ENCODE measurements at regions not wholly inside any gene's neighbourhood (a gene's known extent, or its start where the extent isn't known, plus 50 kb on each side); places are given as distances from the start of the nearest gene placed in this dataset.

DNA sequence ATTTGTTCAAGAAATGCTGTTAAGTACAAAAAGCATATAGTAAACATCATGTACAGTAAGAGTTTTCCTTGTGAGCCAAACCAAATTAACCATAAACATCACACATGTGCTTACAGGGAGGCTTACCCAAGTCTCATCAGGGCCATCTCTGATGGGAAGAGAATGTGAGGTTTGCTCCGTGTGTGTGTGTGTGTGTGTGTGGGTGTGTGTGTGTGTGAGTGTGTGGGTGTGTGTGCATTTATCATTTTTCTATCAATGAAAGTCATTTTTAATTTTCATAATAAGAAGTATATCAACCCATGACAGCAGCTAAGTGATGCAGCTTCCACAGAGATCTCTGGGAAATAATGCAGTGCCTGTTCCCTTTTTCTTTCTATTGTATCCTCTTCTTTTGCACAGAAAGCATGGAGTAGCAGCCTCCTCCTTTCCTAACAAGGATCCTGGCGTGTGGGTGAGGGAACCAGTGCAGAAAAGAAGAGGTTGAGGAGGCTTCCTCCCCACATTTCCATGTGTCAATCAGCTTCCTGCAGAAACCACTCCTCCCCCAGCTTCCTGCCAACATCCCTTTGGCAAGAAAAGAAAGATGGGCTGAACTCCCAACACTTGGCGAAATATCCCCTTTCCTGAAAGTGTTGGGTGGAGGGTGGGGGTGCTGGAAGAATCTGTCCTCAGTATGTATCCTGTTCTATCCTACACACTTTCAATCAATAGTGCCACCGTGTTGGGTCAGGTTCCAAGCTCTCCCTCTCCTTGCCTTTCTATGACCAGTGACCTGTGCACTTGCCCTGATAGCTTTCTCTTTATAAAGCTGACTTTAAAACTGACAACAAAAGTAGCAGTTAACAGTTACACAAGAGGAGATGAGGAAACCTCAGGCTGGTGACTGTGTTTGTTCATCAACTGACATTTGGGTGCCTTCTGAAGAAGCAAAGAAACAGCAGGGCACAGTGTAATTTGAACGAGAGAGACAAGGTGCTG is 251.8 kb upstream of the CITED2 start:
- DNase-seq: no peak

DNA sequence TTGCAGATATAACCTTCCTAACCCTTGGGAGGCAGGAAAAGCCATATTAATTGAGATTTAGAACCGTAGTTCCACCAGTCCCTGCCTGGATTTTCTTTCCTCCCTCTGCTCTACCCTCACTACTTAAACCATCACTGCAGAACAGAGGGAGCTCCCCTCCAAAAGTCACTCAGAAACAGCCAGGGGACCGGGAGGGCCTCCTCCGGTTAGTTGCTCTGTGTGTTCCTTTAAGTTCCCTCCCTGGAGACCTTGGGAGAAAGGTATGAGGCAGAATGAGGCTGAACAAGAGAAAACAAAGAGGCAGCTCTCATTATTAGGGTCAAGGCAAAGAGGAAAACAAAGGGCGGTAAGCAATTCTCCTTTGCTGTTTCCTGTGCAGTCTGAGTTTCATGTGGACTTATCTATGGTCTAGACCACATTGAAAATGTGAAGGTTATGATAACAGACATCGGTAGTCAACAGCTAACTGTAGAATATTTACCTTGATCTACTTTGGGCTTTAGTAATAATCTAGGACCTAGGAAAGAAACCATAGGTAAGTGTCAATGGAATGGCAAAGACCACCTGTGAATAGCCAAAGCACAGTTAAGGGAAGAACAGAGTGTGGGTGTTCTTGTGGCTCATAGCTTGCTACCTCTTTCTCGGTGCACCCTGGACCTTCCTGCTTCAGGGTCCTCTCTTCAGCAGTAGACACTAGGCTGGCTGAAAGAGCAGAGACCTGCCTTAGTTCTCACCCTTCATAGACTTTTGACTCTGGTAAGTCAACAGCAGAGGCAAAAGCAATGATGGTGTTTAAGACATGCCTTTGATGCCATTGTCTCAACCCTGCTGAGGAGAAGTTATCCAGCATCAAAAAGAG is 250.9 kb upstream of the CITED2 start:
- no peak for DNase-seq

DNA sequence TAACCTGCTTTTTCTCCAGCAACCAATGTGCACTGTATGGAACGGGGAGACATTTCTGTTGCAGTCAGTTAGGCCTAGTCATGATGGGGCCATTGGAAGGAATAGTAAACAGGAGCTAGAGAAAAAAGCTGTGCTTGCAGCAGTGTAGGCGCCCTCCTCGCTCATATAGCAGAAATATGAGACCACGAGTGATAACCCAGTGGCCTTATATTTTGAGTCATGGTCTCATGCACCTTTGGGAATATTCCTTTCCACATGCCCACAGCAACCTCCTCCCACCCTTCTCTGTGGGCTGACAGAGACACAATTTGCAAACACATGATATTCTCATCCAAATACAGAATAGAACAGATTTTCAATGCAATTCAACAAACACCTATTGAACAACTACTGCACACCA is 248.9 kb upstream of the CITED2 start:
- no peak for DNase-seq

DNA sequence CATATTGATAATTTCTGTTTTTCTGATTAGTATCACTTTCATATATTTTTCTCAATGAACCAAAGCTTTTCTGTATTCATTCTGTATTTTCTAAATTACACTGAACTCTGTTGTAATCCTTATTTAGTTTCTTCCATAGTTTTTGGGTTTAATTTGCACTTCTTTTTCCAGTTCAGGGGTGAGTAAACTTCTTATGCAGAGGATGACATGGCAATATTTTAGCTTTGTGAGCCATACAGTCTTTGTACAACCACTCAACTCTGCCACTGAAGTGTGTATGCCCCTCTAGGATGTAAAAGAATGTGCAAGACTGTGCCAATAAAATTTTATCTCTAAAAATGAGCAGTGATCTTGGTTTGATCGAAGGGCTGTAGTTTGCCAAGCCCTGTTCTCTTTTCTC is 239.0 kb upstream of the CITED2 start:
- DNase-seq: no peak

DNA sequence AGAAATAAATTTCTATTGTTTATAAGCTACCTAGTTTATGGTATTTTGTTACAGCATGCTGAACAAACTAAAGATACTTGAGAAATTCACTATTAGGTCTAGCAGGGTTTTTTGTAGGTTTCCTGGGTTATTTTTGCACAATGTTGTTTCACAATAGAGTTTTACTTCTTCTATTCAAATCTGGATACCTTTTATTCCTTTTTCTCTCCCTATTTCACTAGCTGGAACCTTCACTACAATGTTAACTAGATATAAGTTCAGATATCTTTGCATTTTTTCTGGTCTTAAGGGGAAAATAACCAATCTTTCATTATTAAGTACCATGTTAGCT is 237.7 kb upstream of the CITED2 start:
- no peak for DNase-seq

DNA sequence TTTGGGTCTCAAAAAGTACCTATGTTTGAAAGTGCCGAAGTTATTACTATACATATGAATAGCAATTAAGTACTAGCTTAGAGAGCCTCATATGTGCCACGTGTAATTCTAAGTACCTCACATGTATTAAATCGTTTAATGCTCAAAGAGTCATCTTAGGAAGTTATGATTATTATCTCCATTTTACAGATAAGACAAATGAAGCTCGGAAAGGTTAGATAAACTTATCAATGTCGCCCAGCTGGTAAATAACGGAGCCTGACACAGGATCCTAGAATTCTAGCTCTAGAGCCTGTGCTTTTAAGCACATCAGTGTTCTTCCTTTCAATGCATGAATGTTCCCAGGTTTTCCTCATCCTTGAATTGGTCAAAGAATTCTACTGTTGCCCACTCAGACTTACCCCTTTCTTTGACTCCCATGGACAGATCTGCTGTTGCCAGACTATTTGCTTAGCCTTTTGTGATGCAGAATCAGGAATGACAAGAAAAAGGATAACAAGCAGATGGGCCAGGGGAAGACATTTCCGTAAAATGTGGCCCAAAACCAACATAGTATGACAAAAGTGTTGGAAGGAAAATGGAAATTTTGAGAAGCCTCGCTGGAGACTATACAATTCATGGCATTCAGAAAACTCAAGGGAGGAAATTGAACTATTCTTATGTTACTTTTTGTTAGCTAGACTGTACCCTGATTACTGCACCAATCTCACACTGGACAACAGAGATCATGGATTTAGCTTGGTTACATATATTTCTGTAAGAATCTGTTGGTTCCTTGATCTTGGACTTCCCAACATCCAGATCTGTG is 237.1 kb upstream of the CITED2 start:
- no peak for DNase-seq

DNA sequence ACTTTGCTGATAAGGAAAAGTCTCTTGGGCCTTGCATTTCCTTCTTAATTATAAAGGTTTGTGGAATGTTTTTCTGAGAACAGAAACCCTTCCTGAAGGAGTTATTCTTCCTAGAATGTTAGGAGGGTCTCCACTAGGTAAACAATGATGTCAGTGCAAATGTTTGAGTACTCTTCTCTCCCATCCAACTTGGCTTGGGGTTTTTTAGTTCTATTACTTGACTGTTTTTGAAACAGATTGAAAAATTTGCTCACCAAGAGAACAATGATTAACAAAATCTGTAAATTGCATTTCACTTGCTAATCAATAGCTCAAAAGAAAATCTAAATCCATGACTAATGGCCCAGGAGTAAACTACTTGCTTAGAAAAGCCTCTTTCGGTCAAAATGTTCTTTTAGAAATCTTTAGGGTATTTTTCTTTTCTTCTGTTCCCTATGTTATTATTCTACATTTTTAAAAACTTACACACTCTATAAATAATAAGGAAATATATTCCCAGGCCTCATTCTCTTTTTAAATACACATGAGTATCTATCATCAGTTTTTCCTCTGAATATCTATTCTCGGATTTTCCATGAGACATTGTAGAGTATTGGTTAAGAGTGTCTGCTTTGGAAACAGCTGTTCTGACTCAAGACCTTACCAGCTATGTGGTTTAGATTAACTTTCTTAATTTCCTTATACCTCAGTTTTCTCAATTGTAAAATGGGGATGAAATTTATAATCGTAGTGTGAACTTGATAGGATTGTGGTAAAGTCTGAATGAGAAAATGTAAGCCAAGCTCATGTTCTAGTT is 234.2 kb upstream of the CITED2 start:
- DNase-seq: no peak

DNA sequence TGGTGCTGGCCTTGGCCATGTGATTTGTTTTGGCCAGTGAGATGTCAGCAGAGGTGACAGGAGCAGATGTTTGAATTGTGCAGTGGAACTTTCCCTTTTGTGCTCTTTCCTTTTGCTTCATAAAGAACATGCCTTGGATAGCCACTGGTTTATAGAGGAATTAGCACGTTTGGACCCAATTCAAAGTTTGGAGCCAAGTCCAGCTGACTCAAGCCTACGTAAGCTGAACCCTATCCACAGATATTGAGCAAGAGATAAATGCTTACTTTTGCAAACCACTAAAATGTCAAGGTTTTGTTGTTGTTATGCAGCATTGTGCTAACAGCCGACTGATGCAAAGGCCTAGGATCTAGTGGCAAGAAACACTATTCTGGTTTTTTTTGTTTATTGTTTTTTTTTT is 230.9 kb upstream of the CITED2 start:
- no peak for DNase-seq

DNA sequence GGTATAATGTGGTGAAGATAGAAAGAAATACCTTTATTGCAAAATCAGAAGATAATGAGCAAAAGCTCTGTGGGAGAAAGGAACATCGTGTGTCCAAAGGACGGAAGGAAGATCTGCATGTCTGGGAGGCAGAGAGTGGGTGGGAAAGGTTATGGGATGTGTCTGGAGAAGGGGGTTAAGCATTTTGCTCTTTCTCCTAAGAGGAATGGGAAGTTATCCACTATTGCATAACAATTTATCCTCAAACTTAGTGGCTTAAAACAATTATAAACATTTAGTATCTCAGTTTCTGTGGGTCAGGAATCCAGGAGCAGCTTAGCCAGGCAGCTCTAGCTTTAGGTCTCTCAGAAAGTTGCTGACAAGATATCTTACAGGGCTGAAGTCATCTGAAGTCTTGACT is 229.1 kb upstream of the CITED2 start:
- DNase-seq: no peak

DNA sequence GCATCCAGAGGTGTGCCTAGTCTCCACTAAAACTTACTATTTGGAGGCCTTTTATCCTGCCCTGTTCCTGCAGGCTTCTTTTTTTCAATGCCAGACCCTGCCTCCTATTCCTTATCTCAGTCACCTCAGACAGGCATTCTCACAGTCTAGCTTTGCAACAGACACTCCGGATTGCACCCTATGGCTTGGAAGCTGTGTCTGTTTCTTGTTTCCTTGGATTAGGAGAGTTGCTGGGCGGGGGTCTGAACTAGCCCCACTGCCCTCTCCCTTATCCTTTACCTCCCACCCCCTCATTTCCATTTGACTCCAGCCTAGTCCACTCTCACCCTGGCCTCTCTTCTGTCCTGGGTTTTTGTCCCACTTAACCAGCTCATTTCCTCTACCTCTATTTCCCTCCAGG is 228.1 kb upstream of the CITED2 start:
- no peak for DNase-seq

DNA sequence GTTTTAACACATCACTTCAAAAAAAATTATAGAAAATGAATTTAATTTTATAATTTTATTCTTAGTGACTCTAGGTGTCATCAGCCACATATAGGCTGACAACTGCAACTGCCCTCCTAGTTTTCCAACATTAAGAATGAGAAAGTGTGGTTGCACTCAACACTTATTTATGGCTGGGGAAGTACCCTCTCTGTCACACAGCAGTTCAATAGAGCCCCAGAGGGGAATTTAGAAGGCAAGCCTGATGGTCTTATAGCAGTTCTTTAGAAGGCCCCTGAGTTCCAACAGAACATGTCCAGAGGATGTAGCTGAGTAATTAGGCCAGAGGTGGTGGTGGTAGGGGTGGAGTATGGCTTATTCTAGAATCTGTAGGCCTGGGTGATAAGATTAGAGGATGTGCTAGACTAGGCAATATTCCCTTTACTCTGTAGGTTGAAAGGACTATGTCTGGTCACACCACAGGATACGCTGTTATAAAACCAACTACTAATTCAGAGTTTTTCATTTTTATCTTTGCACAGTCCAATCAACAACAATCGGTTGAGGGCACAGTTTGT is 226.5 kb upstream of the CITED2 start:
- no peak for DNase-seq

DNA sequence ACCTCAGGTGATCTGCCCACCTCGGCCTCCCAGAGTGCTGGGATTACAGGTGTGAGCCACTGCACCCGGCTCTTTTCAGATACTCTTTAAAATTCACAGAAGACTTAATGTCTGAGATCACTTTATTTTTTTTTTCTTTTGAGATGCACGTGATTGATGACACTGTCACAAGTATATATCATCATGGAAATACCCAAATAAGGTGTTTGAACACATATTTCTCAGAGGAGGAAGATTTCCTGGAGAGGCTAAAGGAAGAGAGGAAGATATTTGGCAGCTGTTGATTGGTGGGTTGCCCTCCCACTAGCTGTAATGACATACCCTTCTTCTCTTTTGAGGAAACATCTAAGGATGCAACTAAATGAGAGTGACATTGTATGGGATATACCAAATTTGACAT is 225.9 kb upstream of the CITED2 start:
- no peak for DNase-seq

DNA sequence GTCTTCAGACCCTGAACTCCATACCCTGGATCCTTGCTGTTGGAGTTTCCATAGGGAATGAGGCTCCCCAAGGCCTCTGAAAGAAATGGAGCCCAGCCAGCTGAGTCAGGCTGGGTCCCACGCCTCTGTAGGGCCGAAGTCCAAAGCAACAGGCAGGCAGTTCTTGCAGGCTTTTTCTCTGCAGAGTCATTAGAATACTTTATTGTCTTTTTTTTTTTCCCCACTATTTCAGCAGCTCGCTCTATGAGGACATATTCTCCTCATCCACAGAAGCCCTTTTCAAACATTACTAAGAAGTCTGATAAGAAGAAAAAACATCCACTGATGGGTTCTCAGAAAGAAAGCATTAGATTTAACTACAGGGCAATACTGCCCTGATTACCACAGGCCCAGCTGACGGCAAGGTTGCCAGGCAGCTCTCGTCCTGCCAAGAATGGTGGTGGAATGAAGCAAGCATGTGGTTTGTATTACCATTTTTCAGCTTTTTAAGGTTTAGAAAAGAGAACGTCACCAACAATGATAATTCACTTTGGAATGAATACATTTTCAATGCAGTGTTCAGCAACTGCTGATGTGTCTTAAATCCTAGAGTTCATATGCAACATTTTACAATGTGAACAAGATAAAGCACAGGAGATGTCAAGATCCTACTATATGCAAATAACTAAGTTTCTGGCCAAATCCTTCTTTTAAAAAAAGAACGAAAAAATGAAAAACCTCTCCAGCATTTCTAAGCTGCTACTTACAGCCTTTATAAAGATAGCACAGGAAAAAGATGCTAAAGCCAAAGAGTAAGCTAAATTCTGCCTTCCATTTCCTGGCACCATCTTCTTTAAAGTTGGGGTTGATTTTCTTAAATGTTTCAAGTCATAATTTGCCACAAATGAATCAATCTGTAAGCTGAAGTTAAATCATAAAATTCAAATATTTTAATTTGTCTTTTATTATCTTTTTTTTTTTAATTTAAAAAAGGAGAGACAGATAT is 223.6 kb upstream of the CITED2 start:
- no peak for DNase-seq

DNA sequence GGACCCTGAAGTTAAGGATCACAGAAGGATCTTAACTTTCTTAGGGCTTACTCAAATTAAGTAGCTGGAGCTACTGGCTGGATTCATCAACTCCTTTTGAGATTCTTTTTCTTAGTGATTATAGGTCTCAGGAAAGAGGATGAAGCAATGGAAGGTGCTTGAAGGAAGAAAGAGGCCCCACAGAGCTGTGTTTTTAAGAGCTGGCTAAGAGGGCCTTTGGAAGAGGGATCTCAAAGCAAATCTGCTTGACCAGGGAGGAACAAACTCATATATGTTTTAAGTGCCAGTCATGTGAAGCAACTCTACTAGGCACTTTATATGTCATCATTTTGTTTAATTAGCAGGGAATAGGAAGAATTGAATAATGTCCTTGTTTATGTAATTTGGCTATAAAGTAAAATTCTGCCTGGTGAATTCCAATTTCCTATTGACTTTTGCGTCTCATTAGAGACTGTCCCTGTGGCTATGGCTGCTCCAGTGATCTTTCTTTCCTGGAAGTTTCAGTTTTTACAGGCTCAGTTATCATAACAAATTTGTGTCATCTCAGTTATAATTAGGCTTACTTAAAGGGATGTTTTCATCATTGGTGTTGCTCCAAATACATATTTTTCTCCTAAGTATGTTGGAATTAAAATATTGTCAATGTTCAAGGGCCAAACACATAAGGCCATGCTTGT is 222.8 kb upstream of the CITED2 start:
- no peak for DNase-seq

DNA sequence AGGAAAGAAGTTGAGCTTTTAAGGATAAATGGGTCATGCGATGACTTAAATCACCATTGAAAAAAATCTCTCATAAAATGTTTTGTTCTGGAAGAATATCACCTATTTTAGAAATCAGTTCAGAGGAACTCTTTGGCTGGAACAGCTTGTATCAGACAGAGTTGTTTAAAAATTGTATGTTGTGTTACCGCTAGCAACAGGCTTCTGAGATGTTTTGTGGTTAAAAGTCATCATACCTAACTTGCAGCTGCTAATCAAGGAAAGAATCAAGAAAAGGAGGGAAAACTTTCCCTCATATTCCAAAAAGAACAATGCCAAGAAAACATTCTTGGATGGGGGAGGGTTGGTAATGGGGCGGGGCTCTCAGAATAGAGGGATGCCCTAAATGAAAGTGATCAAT is 220.7 kb upstream of the CITED2 start:
- no peak for DNase-seq

DNA sequence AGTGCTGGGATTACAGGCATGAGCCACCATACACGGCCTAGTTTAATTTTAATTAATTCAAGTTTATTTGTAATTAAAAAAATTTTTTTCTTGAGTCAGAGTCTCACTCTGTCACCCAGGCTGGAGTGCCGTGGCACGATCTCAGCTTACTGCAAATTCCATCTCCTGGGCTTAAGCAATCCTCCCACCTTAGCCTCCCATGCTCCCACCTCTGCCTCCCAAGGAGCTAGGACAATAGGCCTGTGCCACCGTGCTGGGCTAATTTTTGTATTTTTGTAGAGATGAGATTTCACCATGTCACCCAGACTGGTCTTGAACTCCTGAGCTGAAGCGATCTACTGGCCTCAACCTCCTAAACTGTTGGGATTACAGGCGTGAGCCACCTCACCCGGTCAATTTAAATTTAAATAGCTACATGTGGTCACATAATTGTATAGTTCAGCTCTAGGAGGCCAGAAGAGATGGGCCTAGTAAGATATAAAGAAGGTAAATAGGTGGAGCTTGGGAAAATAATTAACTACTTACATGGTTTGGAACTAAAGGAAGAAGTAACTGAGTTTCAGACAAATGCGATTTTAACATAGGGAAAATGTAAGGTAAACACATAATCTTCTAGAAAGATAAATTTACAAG is 220.0 kb upstream of the CITED2 start:
- no peak for DNase-seq

DNA sequence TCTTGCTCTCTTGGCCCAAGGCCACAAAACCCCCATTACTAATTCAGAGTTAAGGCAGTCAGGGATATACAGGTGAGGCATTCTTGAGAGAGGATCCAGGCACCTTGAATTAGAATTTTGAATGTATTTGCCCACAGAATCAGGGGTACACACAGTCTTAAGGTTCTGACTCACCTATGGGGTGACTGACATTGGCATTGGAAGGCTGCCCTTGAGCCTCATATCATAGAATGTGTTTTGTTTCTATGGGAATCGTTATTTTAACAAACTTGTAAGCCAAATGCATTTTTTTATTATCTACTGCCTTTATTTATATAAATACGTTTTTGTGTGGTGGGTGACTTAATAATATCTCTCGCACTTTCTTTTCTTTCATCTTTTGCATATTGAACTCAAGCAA is 218.6 kb upstream of the CITED2 start:
- DNase-seq: no peak

DNA sequence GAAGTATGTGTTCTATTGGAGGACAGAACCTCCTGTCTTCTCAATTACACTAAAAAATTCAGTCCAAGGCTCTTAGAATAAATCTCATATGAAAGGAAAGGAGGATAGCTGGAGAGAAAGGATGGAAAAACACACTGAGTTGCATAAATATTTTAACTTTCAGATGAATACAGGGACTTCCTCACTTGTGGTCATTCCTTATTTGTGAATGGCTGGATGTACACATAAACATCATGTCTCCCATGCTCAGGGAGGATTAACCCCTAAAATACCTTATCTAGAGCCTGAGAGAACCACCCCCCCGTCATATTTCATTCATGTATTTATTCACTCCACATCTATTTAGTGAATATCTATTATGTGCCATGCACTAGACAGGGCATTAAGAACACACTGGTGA is 217.6 kb upstream of the CITED2 start:
- DNase-seq: no peak

DNA sequence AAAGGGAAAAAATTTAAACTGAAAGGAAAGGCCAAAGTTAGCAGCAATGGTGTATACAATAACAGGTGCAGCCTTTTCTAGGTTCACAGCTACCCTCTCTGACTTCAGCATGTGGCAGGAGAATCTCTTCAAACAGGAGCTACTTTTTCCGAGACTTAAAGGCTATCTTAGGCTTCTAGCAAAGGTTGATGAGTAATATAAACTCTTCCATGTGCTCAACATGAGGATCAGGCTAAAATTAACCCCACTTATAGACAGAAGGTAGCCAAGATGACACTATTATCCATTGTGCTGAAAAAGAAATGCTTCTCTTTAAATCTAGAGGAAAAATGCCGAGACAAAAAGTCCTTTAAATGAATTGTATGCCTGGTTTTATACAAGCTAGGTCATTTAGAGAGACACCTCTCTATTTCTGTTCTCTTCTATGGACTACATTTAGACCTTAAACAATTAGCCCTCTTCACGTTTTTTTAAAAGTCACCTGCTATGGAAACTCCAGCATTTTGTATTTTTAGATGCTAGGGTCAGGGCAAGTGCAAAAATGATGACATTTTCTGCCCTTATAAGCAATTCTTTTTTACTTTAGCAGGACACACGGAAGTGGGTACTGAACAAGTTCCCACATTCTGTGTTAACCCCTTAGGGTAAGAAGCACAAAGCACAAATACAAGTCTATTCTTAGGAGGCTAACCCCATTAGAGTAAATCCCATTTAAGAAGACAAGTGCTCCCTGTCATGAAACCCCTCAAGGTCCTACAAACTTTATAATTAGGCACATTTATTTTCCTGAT is 216.8 kb upstream of the CITED2 start:
- no peak for DNase-seq

Data from DMS79 (cell line).